ENCODE measurements at regions not wholly inside any gene's neighbourhood (a gene's known extent, or its start where the extent isn't known, plus 50 kb on each side); places are given as distances from the start of the nearest gene placed in this dataset.
"Not testable (repeated sequence)": the region's sequence is repeated elsewhere in the genome, so short reads cannot be mapped to it uniquely, and the experiment has no call there.

GRCh38 chr12:131643631-131644452 lies 67.0 kb upstream of the SFSWAP start:
- DNase-seq (ENCODE audit: low read depth) = no peak

- DNase-seq (ENCODE audit: low read depth) = no peak
These were observed 66.4 kb upstream of the SFSWAP start for GRCh38 chr12:131644481-131644880.

DNA sequence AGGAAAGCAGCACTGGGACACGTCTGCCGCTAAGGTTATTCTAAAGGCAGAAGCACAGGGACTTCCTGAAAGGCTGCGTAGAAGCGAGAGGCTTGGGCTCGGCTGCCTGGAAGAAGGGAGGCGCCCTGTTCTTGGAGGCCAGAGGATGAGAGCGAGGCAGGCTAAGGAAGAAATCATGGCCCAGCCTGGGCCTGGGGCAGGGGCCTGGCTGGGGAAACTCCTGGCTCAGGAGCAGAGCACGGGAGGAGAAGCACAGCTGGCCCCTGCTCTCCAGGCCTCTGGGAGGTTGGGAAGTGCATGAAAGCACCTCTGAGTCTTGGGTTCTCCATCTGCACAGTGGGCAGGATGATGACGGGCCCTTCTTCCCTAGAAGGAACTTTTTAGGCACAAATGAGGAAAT lies 66.0 kb upstream of the SFSWAP start:
- DNase-seq (ENCODE audit: low read depth) = not testable (repeated sequence)

DNA sequence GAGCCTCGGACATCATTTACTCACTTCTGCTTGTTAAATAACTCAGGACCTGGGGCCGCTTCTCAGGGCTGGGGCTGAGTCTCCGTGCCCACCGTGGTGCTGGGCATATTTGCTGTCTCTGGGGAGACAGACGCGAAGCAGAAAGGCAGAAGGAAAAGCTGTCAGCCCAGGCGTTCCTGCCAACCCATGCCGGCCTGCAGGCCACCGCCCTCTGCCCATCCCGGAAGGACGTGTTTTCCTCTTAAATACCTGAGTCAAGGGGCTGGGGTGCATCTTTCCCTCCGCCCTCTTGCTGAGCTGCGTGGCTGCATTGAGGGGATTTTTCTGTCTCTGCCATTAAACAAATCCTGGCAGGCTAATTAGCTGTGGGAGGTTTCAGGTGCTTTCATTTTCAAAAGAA lies 65.3 kb upstream of the SFSWAP start:
- not testable (repeated sequence) for DNase-seq (ENCODE audit: low read depth)

GRCh38 chr12:131646444-131646843 lies 64.4 kb upstream of the SFSWAP start:
- not testable (repeated sequence) for DNase-seq (ENCODE audit: low read depth)

- no peak for DNase-seq (ENCODE audit: low read depth)
These were observed 63.2 kb upstream of the SFSWAP start for GRCh38 chr12:131647667-131648066.

GRCh38 chr12:131655469-131656174 lies 55.3 kb upstream of the SFSWAP start:
- DNase-seq (ENCODE audit: low read depth) = not testable (repeated sequence)

GRCh38 chr12:131656796-131657195 lies 54.1 kb upstream of the SFSWAP start:
- DNase-seq (ENCODE audit: low read depth) = not testable (repeated sequence)

GRCh38 chr12:131658605-131659004 lies 52.3 kb upstream of the SFSWAP start:
- DNase-seq (ENCODE audit: low read depth) = not testable (repeated sequence)

- not testable (repeated sequence) for DNase-seq (ENCODE audit: low read depth)
These were observed 51.4 kb upstream of the SFSWAP start for GRCh38 chr12:131659484-131659883.

DNA sequence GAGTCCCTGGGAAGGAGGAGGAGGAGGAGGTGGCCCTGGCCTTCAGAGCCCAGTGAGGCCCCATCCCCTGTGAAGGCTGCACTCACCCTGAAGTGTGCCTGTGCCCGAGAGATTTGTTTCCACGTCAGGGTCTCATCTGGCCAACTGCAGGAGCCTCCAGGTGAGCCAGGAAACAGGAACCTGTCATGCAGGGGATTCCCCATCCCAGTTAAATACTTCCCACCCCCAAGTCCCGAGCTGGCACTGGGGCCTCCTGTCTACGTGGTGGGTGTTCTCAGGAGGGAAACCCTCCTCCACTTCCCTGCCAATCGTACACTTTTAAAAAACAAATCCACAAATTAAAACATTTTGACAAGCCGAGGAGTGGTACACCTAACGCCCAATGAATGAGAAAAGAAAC lies 50.9 kb upstream of the SFSWAP start:
- not testable (repeated sequence) for DNase-seq (ENCODE audit: low read depth)

DNA sequence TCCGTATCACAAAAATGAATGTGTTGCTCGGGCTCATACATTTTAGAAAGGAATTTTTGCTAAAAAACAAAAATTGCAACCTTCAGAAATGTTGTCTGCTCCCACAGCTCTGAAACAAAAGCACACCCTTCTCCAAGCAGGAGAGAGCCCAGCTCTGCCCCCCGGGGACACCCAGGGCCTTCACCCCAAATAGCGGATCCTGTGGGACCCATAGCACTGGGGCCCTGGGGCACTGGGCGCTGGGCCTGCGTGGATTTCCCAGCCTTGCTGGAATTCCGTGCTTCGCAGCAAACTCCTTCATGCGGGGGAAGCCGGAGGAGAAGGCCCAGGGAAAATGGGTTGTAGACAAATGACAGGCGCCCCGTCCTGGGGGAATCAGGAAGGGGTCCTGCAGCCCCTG lies 50.5 kb upstream of the SFSWAP start:
- DNase-seq (ENCODE audit: low read depth) = not testable (repeated sequence)
